Nephron (organoid): ENCODE measurements at regions not wholly inside any gene's neighbourhood (a gene's known extent, or its start where the extent isn't known, plus 50 kb on each side); places are given as distances from the start of the nearest gene placed in this dataset.

ENCODE experiments used
- H3K27ac Mint-ChIP-seq, 3 experiments: 2 replicates each; pipeline ENCODE4 v1.8.0; 2020; ENCODE audit warnings: mixed read lengths in 3 of 3, mild to moderate bottlenecking in 2 of 3, moderate library complexity in 1 of 3
- H3K27me3 Mint-ChIP-seq: 2 replicates; pipeline ENCODE4 v1.8.0; 2021; ENCODE audit warnings: low read depth, mild to moderate bottlenecking, moderate library complexity, mixed read lengths
- H3K36me3 Mint-ChIP-seq: 2 replicates; pipeline ENCODE4 v1.8.0; 2020; ENCODE audit warnings: low read depth, mixed read lengths
- H3K4me1 Mint-ChIP-seq: 2 replicates; pipeline ENCODE4 v1.8.0; 2020; ENCODE audit warnings: mixed read lengths
- H3K4me3 Mint-ChIP-seq, 3 experiments: 2 replicates each; pipeline ENCODE4 v1.8.0; 2020; ENCODE audit warnings: mild to moderate bottlenecking in 3 of 3, mixed read lengths in 3 of 3, moderate library complexity in 2 of 3
- H3K9me3 Mint-ChIP-seq: 2 replicates; pipeline ENCODE4 v1.8.0; 2020; ENCODE audit warnings: mixed read lengths
- CTCF ChIP-seq, 3 experiments: fragments of 200-600 bp; sonication (generic); IDR thresholded peaks; one replicate each; pipeline ENCODE4 v1.5.0; 2021; ENCODE audit warnings: antibody characterized with exemption in 3 of 3; ENCODE audit not compliant: unreplicated experiment in 3 of 3

GRCh38 chr5:116838011-116838536, 263.5 kb upstream of the SEMA6A start:
- H3K4me3 Mint-ChIP-seq: no peak overlapping the region
- peaks cover 7% of the 10 kb centered on the region for H3K9me3 Mint-ChIP-seq
- H3K27me3 Mint-ChIP-seq: peaks cover 4% of the 10 kb centered on the region
- TF ChIP-seq CTCF (IDR thresholded peaks at IDR 0.05; ENCODE audit: unreplicated experiment in 3 of 3): no peak
- H3K36me3 Mint-ChIP-seq: no peaks in the 10 kb centered on the region
- H3K27ac Mint-ChIP-seq: peak overlapping the region; percentile 42 to 82 (median 60)
- H3K4me1 Mint-ChIP-seq: peaks cover 19% of the 10 kb centered on the region

- no peak for TF ChIP-seq CTCF (IDR thresholded peaks at IDR 0.05; ENCODE audit: unreplicated experiment in 3 of 3)
- no peak overlapping the region for H3K27ac Mint-ChIP-seq
- peaks cover 3% of the 10 kb centered on the region for H3K9me3 Mint-ChIP-seq
- peaks cover 4% of the 10 kb centered on the region for H3K27me3 Mint-ChIP-seq
- no peak overlapping the region for H3K4me3 Mint-ChIP-seq
- no peaks in the 10 kb centered on the region for H3K36me3 Mint-ChIP-seq
- peaks cover 24% of the 10 kb centered on the region for H3K4me1 Mint-ChIP-seq
Measured at GRCh38 chr5:116834796-116835515, 260.3 kb upstream of the SEMA6A start.

- Mint-ChIP-seq H3K27ac (peak overlapping the region in 1 of 3 experiments; percentile 9), H3K4me3 (no peak overlapping the region), H3K36me3 (no peaks in the 10 kb centered on the region), H3K9me3 (no peaks in the 10 kb centered on the region), H3K4me1 (peaks cover 9% of the 10 kb centered on the region), H3K27me3 (no peaks in the 10 kb centered on the region)
- no peak for TF ChIP-seq CTCF (IDR thresholded peaks at IDR 0.05; ENCODE audit: unreplicated experiment in 3 of 3)
Measured at GRCh38 chr5:116830079-116830478, 255.5 kb upstream of the SEMA6A start.

GRCh38 chr5:116827078-116827477, 252.5 kb upstream of the SEMA6A start:
- H3K9me3 Mint-ChIP-seq: no peaks in the 10 kb centered on the region
- no peak overlapping the region for H3K4me3 Mint-ChIP-seq
- TF ChIP-seq CTCF (IDR thresholded peaks at IDR 0.05; ENCODE audit: unreplicated experiment in 3 of 3): no peak
- no peaks in the 10 kb centered on the region for H3K27me3 Mint-ChIP-seq
- no peak overlapping the region for H3K27ac Mint-ChIP-seq
- no peaks in the 10 kb centered on the region for H3K36me3 Mint-ChIP-seq
- peaks cover 9% of the 10 kb centered on the region for H3K4me1 Mint-ChIP-seq

GRCh38 chr5:116825486-116825885, 250.9 kb upstream of the SEMA6A start:
- Mint-ChIP-seq H3K36me3 (no peaks in the 10 kb centered on the region), H3K9me3 (no peaks in the 10 kb centered on the region), H3K27me3 (no peaks in the 10 kb centered on the region)

More at GRCh38 chr5:116825486-116825885, 250.9 kb upstream of the SEMA6A start:
- Mint-ChIP-seq H3K4me3 (no peak overlapping the region), H3K4me1 (peaks cover 9% of the 10 kb centered on the region), H3K27ac (no peak overlapping the region)
- TF ChIP-seq CTCF (IDR thresholded peaks at IDR 0.05; ENCODE audit: unreplicated experiment in 3 of 3): no peak
